GM21360 (cell line): ENCODE measurements at regions not wholly inside any gene's neighbourhood (a gene's known extent, or its start where the extent isn't known, plus 50 kb on each side); places are given as distances from the start of the nearest gene placed in this dataset.

Experiments
- ATAC-seq: cut with Tn5 transposase; IDR thresholded peaks from one replicate; pipeline ENCODE4 v1.9.1; 2021; ENCODE audit warnings: mild to moderate bottlenecking, moderate library complexity; ENCODE audit not compliant: unreplicated experiment

GRCh38 chr9:107118863-107119624, 164.0 kb upstream of the RAD23B start:
- no peak for ATAC-seq

- no peak for ATAC-seq
These were observed 163.3 kb upstream of the RAD23B start for GRCh38 chr9:107119735-107120134.

GRCh38 chr9:107123389-107123788, 159.7 kb upstream of the RAD23B start:
- no peak for ATAC-seq

GRCh38 chr9:107127608-107128007, 155.5 kb upstream of the RAD23B start:
- ATAC-seq = no peak

- no peak for ATAC-seq
These were observed 151.8 kb upstream of the RAD23B start for GRCh38 chr9:107131108-107131799.

GRCh38 chr9:107136296-107136695, 146.8 kb upstream of the RAD23B start:
- ATAC-seq = no peak

- no peak for ATAC-seq
These were observed 145.4 kb upstream of the RAD23B start for GRCh38 chr9:107137495-107138202.

- ATAC-seq = no peak
These were observed 144.7 kb upstream of the RAD23B start for GRCh38 chr9:107138261-107138992.

- no peak for ATAC-seq
These were observed 141.1 kb upstream of the RAD23B start for GRCh38 chr9:107141967-107142366.

GRCh38 chr9:107142430-107142829, 140.6 kb upstream of the RAD23B start:
- ATAC-seq = no peak

- ATAC-seq = no peak
These were observed 140.0 kb upstream of the RAD23B start for GRCh38 chr9:107142896-107143603.

- no peak for ATAC-seq
These were observed 138.6 kb upstream of the RAD23B start for GRCh38 chr9:107144475-107144874.

GRCh38 chr9:107147134-107147533, 135.9 kb upstream of the RAD23B start:
- no peak for ATAC-seq

GRCh38 chr9:107148216-107148615, 134.9 kb upstream of the RAD23B start:
- ATAC-seq = no peak

GRCh38 chr9:107149756-107150155, 133.3 kb upstream of the RAD23B start:
- ATAC-seq = no peak

GRCh38 chr9:107153336-107153735, 129.7 kb upstream of the RAD23B start:
- ATAC-seq = no peak

GRCh38 chr9:107154291-107154690, 128.8 kb upstream of the RAD23B start:
- no peak for ATAC-seq

GRCh38 chr9:107154766-107155165, 128.3 kb upstream of the RAD23B start:
- ATAC-seq = no peak

- no peak for ATAC-seq
These were observed 127.7 kb upstream of the RAD23B start for GRCh38 chr9:107155244-107155817.

- ATAC-seq = no peak
These were observed 124.8 kb upstream of the RAD23B start for GRCh38 chr9:107158321-107158720.
